Subcutaneous abdominal adipose tissue (tissue), 5 donors: ENCODE measurements at regions not wholly inside any gene's neighbourhood (a gene's known extent, or its start where the extent isn't known, plus 50 kb on each side); places are given as distances from the start of the nearest gene placed in this dataset.

Source experiments
- H3K27ac ChIP-seq: one replicate; pipeline ENCODE4 v1.7.0; 2013; ENCODE audit warnings: low read depth, mild to moderate bottlenecking, inconsistent platforms, low read length, moderate library complexity
- H3K27me3 ChIP-seq, 5 donors: one replicate each; pipeline ENCODE4 v1.7.0; 2013; ENCODE audit warnings: low read length in 5 of 5, inconsistent platforms in 1 of 5; ENCODE audit not compliant: control insufficient read depth in 5 of 5, insufficient read depth in 4 of 5
- H3K36me3 ChIP-seq, 5 donors: one replicate each; pipeline ENCODE4 v1.7.0; 2013; ENCODE audit warnings: low read length in 5 of 5; ENCODE audit not compliant: control insufficient read depth in 5 of 5, insufficient read depth in 5 of 5
- H3K4me1 ChIP-seq, 5 donors: one replicate each; pipeline ENCODE4 v1.7.0; 2013; ENCODE audit warnings: low read length in 5 of 5, mild to moderate bottlenecking in 3 of 5, moderate library complexity in 1 of 5; ENCODE audit not compliant: control insufficient read depth in 5 of 5, insufficient read depth in 5 of 5
- H3K4me3 ChIP-seq, 5 donors: one replicate each; pipeline ENCODE4 v1.7.0; 2013; ENCODE audit warnings: low read length in 5 of 5, low read depth in 1 of 5
- H3K9ac ChIP-seq, 5 donors: one replicate each; pipeline ENCODE4 v1.7.0; 2013; ENCODE audit warnings: low read length in 5 of 5, mild to moderate bottlenecking in 4 of 5, moderate library complexity in 3 of 5
- H3K9me3 ChIP-seq, 5 donors: one replicate each; pipeline ENCODE4 v1.7.0; 2013; ENCODE audit warnings: low read length in 5 of 5; ENCODE audit not compliant: control insufficient read depth in 5 of 5
- donor health status: healthy.
- donor health status: healthy.
- donor health status: healthy.
- donor health status: healthy.
- donor health status: healthy.

GRCh38 chr7:1292972-1293830 lies 60.5 kb downstream of the UNCX start:
- H3K27ac ChIP-seq: no peak overlapping the region
- H3K4me1 ChIP-seq: peaks cover 1 to 16% (median 15%) of the 10 kb centered on the region in 5 donors
- no peaks in the 10 kb centered on the region for H3K36me3 ChIP-seq
- peaks cover 38 to 77% (median 55%) of the 10 kb centered on the region in 5 donors for H3K27me3 ChIP-seq
- H3K9ac ChIP-seq: no peak overlapping the region
- no peak overlapping the region for H3K4me3 ChIP-seq
- H3K9me3 ChIP-seq: peaks cover 0 to 5% (median 0%) of the 10 kb centered on the region in 5 donors

DNA sequence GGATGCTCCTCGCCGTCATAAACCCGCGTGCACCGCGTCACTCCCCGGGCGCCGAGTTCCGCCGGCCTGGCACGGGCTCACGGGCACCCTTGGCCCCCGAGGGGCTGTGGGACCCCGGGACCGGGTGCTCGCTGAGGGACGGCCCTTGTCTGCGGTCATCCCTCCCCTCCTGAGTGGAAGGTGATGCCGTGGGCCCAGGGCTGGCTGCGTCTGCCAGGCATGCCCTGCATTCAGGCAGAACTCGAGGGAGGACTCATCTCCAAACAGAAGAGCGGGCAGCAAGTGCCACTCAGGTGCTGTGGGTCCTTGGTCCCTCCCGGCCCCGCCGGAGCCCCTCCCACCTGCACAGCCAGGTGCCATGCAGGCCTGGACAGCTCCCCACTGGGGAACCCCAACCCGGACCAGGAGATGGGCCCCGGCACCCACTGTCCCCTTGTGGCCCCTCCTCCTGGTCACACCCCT lies 61.3 kb downstream of the UNCX start:
- Histone ChIP-seq H3K9ac (no peak overlapping the region), H3K36me3 (no peaks in the 10 kb centered on the region), H3K4me3 (no peak overlapping the region), H3K27me3 (peaks cover 44 to 74% (median 59%) of the 10 kb centered on the region in 5 donors), H3K4me1 (peaks cover 1 to 16% (median 15%) of the 10 kb centered on the region in 5 donors), H3K27ac (no peak overlapping the region), H3K9me3 (peaks cover 0 to 5% (median 0%) of the 10 kb centered on the region in 5 donors)

GRCh38 chr7:1295776-1296355 lies 63.2 kb downstream of the UNCX start:
- H3K9me3 ChIP-seq: peaks cover 0 to 5% (median 0%) of the 10 kb centered on the region in 5 donors
- no peak overlapping the region for H3K4me3 ChIP-seq
- H3K4me1 ChIP-seq: peaks cover 0 to 6% (median 3%) of the 10 kb centered on the region in 5 donors
- H3K27ac ChIP-seq: no peak overlapping the region
- peaks cover 52 to 75% (median 71%) of the 10 kb centered on the region in 5 donors for H3K27me3 ChIP-seq
- H3K36me3 ChIP-seq: no peaks in the 10 kb centered on the region
- H3K9ac ChIP-seq: no peak overlapping the region

DNA sequence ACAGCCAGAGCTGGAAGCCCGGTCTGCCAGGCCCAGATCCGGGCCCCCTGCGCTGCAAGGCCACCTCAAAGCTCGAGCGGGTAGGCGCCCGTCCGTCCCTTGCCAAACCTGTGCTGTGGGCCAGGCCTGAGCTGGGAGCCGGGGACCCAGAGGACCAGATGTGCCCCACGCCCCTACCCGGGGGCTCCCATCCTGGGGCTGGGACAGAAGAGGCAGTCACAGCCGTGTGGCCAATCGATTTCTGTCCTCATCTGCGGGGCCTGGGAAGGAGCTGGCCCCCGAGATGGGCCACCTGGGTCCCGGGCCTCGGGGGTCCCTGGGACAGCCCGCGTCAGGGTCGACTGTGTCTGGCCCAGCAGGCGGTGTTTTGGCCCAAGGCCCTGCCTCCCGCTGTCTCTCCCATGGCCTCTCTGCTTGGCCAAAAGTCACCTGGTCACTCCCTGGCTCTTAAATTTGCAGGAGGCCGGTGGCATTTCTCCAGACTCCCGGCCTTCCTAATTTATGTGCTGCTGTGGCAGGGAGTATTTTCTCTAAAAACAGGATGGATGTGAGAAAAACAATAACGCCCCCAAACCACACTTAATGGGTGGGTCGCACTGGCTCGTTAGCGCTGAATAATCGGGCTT lies 63.8 kb downstream of the UNCX start:
- Histone ChIP-seq H3K27me3 (peaks cover 54 to 77% (median 71%) of the 10 kb centered on the region in 5 donors), H3K27ac (no peak overlapping the region), H3K4me3 (no peak overlapping the region), H3K36me3 (no peaks in the 10 kb centered on the region), H3K9ac (no peak overlapping the region), H3K4me1 (peaks cover 0 to under 1% (median 0%) of the 10 kb centered on the region in 5 donors), H3K9me3 (peaks cover 0 to 4% (median 0%) of the 10 kb centered on the region in 5 donors)

DNA sequence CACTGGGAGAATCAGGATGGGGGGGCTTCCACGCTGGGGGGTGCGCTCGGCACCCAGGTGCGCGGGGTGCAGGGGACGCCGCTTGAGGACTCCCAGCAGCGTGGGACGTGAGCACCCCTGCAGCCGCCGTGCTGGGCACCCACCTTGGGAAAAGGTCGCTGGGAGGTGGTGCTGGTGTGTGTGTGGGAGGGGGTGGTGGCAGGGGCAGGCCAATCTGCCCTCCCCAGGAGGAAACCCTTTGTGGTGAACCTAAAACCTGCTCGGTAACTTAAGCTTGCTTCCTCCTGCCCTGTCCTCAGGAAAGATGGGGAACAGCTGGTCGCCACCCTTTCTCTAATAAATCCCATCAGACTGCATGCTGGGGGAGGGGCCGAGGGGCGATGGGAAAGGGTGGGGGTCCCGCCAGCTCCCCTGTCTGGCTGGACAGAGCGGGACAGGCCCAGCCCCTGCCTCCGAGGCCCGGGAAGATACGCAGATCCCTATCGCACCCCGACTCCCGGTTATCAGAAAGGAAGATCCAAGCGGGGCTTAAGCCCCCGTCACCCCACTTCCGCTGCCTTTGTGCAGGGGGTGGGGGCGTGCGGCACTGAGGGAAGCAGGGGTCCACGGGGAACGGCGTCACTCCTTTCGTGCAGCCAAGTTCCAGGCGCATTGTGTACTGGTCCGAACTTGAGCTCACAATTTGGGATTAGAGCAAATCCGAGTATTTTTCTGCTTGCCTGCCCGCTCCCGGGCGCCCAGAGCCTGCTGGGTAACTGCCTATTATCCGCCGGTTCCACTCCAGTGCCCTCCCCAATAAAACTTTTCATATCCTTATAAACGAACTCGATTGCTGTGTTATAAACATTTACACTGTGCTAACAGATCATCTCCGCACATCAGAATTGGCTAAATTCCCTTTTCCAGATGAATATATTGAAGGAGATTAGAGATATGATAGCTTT lies 64.6 kb downstream of the UNCX start:
- no peaks in the 10 kb centered on the region for H3K36me3 ChIP-seq
- no peaks in the 10 kb centered on the region for H3K4me1 ChIP-seq
- no peak overlapping the region for H3K9ac ChIP-seq
- no peaks in the 10 kb centered on the region for H3K9me3 ChIP-seq
- H3K27ac ChIP-seq: no peak overlapping the region
- no peak overlapping the region for H3K4me3 ChIP-seq
- H3K27me3 ChIP-seq: peaks cover 56 to 73% (median 69%) of the 10 kb centered on the region in 5 donors

DNA sequence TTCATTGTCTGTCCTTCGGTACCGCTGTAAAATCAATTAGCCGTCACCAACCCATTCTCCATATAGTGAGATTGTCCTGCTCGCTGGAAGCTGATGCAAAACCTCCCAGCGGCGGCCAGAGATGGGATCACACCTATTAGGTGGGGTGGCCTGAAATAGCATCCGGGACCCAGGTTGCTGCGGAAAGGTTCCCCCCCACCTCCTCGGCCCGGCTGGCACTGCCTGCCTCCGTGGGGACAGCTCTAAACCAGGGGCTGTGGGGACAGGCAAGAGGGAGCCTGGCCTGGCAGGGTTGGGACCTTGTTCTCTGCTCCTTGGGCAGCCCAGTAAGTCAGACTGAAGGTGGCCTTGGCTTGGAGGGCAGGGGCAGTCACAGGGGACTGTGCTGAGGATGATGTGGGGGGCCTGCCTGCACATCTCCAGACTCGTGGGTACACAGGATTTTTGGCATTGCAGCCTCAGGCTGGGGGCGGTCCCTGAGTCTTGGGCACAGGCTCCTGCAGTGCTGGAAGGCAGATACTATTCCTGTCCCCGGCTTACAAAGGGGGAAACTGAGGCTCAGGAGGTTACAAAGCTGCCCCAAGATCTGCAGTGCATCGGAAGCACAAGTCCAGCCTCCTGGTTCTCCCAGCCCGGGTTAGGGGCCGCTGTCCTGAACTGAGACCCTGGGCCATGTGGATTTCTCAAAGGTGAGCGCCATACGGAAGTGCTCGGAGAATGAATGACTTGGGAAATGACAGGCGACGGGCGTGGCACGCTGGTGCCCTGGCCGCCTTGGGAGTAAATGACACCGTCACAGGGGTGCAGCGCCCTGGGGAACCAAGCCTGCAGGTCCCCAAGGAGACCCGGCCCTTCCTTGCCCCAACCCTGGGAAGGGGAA lies 65.6 kb downstream of the UNCX start:
- no peak overlapping the region for H3K4me3 ChIP-seq
- no peaks in the 10 kb centered on the region for H3K4me1 ChIP-seq
- no peaks in the 10 kb centered on the region for H3K36me3 ChIP-seq
- no peaks in the 10 kb centered on the region for H3K9me3 ChIP-seq
- H3K27me3 ChIP-seq: peaks cover 49 to 64% (median 60%) of the 10 kb centered on the region in 5 donors
- no peak overlapping the region for H3K9ac ChIP-seq
- no peak overlapping the region for H3K27ac ChIP-seq

DNA sequence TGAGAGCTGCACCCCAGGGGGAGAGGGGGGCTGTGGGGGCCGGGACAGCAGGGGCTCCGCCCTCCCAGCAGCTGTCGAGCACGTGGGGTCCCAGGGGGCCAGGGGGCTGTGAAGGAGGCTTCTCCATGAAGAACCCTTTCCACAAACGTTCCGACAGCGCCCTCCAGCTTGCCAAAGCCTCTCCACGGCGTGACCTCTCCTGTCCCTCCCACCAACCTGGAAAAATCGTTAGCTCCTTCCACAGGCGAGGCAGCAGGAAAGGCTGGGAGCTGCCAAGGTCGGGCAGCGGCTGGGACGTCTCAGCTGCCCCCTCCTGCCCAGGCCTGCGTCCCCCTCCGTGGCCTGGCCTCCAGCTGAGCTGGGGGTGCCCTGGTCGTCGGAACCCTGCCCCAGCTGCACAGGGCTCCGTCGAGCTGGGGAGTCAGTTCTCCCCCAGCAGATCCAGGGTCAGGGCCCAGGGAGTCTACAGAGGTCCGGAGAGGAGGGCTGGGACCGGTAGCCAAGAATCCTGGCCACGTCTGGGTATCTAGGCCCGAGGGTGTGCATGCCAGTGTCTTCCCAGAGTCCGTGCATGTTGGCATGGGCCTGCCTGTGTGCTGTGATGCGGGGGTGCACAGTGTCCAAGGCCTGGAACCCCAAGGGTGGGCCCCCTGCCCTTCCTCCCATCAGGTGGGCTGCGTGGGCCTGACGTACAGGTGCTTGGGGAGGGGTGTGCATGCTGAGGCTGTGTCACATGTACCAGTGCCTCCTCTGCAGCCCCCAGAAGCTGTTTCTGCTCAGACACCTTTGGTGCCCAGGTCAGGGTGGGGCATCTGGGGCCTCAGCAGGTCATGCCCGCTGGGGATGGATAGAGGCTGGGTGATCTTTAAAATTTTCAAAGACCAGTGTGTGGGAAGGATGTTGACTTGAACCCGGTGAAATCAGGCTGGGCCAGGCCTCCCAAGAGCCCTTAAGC lies 66.5 kb downstream of the UNCX start:
- H3K9me3 ChIP-seq: no peaks in the 10 kb centered on the region
- H3K36me3 ChIP-seq: no peaks in the 10 kb centered on the region
- H3K27ac ChIP-seq: no peak overlapping the region
- no peak overlapping the region for H3K4me3 ChIP-seq
- H3K4me1 ChIP-seq: no peaks in the 10 kb centered on the region
- peaks cover 43 to 56% (median 54%) of the 10 kb centered on the region in 5 donors for H3K27me3 ChIP-seq
- H3K9ac ChIP-seq: no peak overlapping the region

DNA sequence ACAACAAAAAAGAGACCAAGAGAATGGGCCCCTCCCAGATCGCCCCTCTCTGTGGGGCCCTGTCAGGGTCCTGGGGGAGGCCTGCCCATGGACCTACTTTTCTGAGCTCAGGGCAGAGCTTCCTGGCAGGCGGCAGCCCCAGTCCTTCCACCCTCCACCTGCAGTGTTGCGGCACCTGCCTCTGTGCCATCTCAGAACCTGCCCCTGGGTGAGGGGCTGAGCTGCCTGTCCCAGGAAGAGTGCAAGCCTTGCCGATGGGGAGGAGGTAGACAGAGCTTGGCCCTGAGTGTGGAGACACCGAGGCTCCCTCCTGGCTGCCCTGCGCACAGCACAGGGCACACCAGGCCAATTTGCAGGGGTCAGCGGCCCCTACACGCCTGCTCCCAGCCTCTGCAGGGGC lies 67.5 kb downstream of the UNCX start:
- H3K36me3 ChIP-seq: no peaks in the 10 kb centered on the region
- H3K9ac ChIP-seq: no peak overlapping the region
- H3K9me3 ChIP-seq: no peaks in the 10 kb centered on the region
- no peak overlapping the region for H3K4me3 ChIP-seq
- peaks cover 41 to 51% (median 50%) of the 10 kb centered on the region in 5 donors for H3K27me3 ChIP-seq
- no peak overlapping the region for H3K27ac ChIP-seq
- H3K4me1 ChIP-seq: no peaks in the 10 kb centered on the region
